ENCODE measurements at regions not wholly inside any gene's neighbourhood (a gene's known extent, or its start where the extent isn't known, plus 50 kb on each side); places are given as distances from the start of the nearest gene placed in this dataset.

GRCh38 chr12:126400831-126401230, 1335.6 kb downstream of the AACS start:
- TF ChIP-seq, protein P1, sequence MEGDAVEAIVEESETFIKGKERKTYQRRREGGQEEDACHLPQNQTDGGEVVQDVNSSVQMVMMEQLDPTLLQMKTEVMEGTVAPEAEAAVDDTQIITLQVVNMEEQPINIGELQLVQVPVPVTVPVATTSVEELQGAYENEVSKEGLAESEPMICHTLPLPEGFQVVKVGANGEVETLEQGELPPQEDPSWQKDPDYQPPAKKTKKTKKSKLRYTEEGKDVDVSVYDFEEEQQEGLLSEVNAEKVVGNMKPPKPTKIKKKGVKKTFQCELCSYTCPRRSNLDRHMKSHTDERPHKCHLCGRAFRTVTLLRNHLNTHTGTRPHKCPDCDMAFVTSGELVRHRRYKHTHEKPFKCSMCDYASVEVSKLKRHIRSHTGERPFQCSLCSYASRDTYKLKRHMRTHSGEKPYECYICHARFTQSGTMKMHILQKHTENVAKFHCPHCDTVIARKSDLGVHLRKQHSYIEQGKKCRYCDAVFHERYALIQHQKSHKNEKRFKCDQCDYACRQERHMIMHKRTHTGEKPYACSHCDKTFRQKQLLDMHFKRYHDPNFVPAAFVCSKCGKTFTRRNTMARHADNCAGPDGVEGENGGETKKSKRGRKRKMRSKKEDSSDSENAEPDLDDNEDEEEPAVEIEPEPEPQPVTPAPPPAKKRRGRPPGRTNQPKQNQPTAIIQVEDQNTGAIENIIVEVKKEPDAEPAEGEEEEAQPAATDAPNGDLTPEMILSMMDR (IDR thresholded peaks at IDR 0.05; ENCODE audit: unreplicated experiment) = no peak
- Mint-ChIP-seq H3K36me3 (ENCODE audit: insufficient read depth, unreplicated experiment) (peaks cover 6% of the 10 kb centered on the region), H3K27ac (ENCODE audit: low read depth, unreplicated experiment) (no peak overlapping the region), H3K27me3 (ENCODE audit: insufficient read depth, unreplicated experiment) (no peaks in the 10 kb centered on the region), H3K4me3 (ENCODE audit: unreplicated experiment) (no peak overlapping the region), H3K4me1 (ENCODE audit: insufficient read depth, unreplicated experiment) (peaks cover 16% of the 10 kb centered on the region), H3K9me3 (ENCODE audit: unreplicated experiment) (peaks cover 8% of the 10 kb centered on the region)
- ChIA-PET CTCF (no interaction called here), POLR2A (no interaction called here)
- no TSS peak for BruUV-seq (replicated peaks)
- DNase-seq (ENCODE audit: unreplicated experiment) = no peak
- intact Hi-C loops (cut with micrococcal nuclease) = no loop called here

DNA sequence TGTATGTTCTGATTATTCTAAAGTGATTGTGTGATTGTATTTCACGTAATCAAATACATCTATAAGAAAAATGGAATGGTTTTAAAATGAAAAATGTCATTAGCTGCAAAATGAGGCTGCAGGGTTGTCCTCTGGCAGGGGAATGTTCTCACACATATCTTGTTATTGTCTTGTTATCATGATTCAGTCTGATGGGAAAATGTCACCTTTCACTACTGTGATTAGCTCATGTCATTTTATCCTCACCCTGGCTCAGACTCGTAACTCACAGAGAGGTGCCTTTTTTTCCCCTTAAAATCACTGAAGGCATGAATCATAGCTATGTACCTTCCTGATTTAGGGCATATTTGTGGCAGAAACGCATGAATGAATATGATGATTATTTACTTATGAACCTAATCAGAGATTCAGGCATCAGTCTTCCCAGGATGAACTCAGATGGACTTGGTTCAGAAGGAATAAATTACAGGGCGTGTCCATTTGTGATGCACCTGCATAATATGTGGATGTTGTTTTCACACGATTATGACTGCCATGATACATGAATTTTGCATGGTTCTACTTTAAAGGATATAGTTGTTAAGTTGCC, 1339.2 kb downstream of the AACS start:
- CTCF ChIA-PET = interaction anchor here (0.5 to 1.0 kb wide), 2 partner anchors 16 to 118 kb away, joined by 3 to 4 read pairs; no protein-coding TSS in a partner anchor
- intact Hi-C loops (cut with micrococcal nuclease) = no loop called here
- no peak for DNase-seq (ENCODE audit: unreplicated experiment)

DNA sequence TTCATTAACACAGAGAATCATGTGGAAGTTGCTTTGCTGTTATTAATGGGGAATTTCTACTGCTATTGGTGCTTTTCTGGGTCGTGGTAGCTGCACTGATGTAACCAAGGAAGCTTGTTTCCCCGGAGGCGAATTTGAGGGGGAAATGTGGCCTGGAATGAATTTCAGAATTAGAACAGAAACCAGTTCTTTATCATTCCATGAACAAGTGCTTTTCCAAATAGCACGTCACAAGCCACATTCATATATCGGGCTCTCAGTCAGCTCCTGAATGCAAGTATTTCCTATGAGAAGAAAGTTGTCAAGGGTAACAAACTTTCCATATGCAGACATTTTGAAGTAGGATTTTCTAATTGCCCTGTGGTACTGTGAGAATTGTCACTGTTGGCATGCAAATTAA, 1353.2 kb downstream of the AACS start:
- CTCF ChIA-PET = interaction anchor here (1.2 kb wide), 1 partner anchor 10 kb away, joined by 3 read pairs; no protein-coding TSS in a partner anchor
- no peak overlapping the region for H3K4me3 Mint-ChIP-seq (ENCODE audit: unreplicated experiment)
- TF ChIP-seq, protein P1 (IDR thresholded peaks at IDR 0.05; ENCODE audit: unreplicated experiment) = no peak
- BruUV-seq (replicated peaks) = no TSS peak
- DNase-seq (ENCODE audit: unreplicated experiment) = no peak
- intact Hi-C loops (cut with micrococcal nuclease) = no loop called here
- no peaks in the 10 kb centered on the region for H3K36me3 Mint-ChIP-seq (ENCODE audit: insufficient read depth, unreplicated experiment)
- H3K4me1 Mint-ChIP-seq (ENCODE audit: insufficient read depth, unreplicated experiment) = no peaks in the 10 kb centered on the region
- no peaks in the 10 kb centered on the region for H3K9me3 Mint-ChIP-seq (ENCODE audit: unreplicated experiment)
- POLR2A ChIA-PET = no interaction called here
- H3K27ac Mint-ChIP-seq (ENCODE audit: low read depth, unreplicated experiment) = no peak overlapping the region
- H3K27me3 Mint-ChIP-seq (ENCODE audit: insufficient read depth, unreplicated experiment) = no peaks in the 10 kb centered on the region

More for the DNA sequence above, 1339.2 kb downstream of the AACS start:
- peaks cover 16% of the 10 kb centered on the region for H3K4me1 Mint-ChIP-seq (ENCODE audit: insufficient read depth, unreplicated experiment)
- H3K27me3 Mint-ChIP-seq (ENCODE audit: insufficient read depth, unreplicated experiment) = no peaks in the 10 kb centered on the region
- H3K9me3 Mint-ChIP-seq (ENCODE audit: unreplicated experiment) = peaks cover 4% of the 10 kb centered on the region
- no peak overlapping the region for H3K4me3 Mint-ChIP-seq (ENCODE audit: unreplicated experiment)
- no peak overlapping the region for H3K27ac Mint-ChIP-seq (ENCODE audit: low read depth, unreplicated experiment)
- H3K36me3 Mint-ChIP-seq (ENCODE audit: insufficient read depth, unreplicated experiment) = no peaks in the 10 kb centered on the region
- no TSS peak for BruUV-seq (replicated peaks)
- TF ChIP-seq, protein P1 (IDR thresholded peaks at IDR 0.05; ENCODE audit: unreplicated experiment) = no peak
- POLR2A ChIA-PET = no interaction called here

DNA sequence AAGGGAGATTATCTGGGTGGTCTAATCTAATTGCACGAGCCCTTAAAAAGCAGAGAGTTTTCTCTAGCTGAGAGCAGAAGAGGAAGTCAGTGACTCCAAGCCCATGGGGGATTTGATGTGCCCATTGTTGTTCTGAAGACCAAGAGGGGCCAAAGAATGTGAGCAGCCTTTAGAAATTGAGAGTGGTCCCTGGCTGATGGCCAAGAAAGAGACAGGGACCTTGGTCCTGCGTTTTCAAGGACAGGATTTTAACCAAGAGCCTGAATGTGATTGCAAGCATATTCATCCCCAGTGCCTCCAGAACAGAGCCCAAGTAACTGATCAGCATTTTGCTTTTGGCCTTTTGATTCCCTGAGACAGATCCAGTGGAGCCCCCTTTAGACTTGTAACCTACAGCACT, 1353.9 kb downstream of the AACS start:
- no peak for DNase-seq (ENCODE audit: unreplicated experiment)
- ChIA-PET CTCF (no interaction called here), POLR2A (no interaction called here)
- H3K27ac Mint-ChIP-seq (ENCODE audit: low read depth, unreplicated experiment) = no peak overlapping the region
- H3K9me3 Mint-ChIP-seq (ENCODE audit: unreplicated experiment) = no peaks in the 10 kb centered on the region
- intact Hi-C loops (cut with micrococcal nuclease) = no loop called here
- BruUV-seq (replicated peaks) = no TSS peak
- H3K36me3 Mint-ChIP-seq (ENCODE audit: insufficient read depth, unreplicated experiment) = no peaks in the 10 kb centered on the region
- TF ChIP-seq, protein P1 (IDR thresholded peaks at IDR 0.05; ENCODE audit: unreplicated experiment) = no peak
- no peaks in the 10 kb centered on the region for H3K27me3 Mint-ChIP-seq (ENCODE audit: insufficient read depth, unreplicated experiment)
- no peak overlapping the region for H3K4me3 Mint-ChIP-seq (ENCODE audit: unreplicated experiment)
- H3K4me1 Mint-ChIP-seq (ENCODE audit: insufficient read depth, unreplicated experiment) = no peaks in the 10 kb centered on the region
